ENCODE measurements at regions not wholly inside any gene's neighbourhood (a gene's known extent, or its start where the extent isn't known, plus 50 kb on each side); places are given as distances from the start of the nearest gene placed in this dataset.

GRCh38 chr22:23369054-23369685, 188.9 kb downstream of the BCR start:
- Histone ChIP-seq H4K5ac (ENCODE audit: insufficient read length, low read depth, low read length) (no peak overlapping the region), H3K9me3 (ENCODE audit: control insufficient read depth, low read depth, low read length) (no peaks in the 10 kb centered on the region), H2BK12ac (ENCODE audit: insufficient read length, low read depth, low read length) (no peak overlapping the region), H3K79me2 (ENCODE audit: insufficient read depth, low read length) (no peaks in the 10 kb centered on the region; the same call in 1 of the 2 replicates), H3K9ac (ENCODE audit: extremely low read depth, insufficient read length, low read length) (no peak overlapping the region), H3K4ac (ENCODE audit: low read depth, low read length) (no peak overlapping the region), H3K18ac (ENCODE audit: insufficient read length, low read depth, low read length) (no peak overlapping the region), H4K91ac (ENCODE audit: insufficient read length, low read depth, low read length) (no peak overlapping the region), H2BK20ac (ENCODE audit: low read depth, low read length, poor library complexity, severe bottlenecking) (no peak overlapping the region), H3K27me3 (ENCODE audit: insufficient read depth, low read length) (peaks cover 65% of the 10 kb centered on the region), H3K4me2 (ENCODE audit: insufficient read depth, insufficient read length, low read length) (no peak overlapping the region), H2AK5ac (ENCODE audit: insufficient read length, low read length) (no peak overlapping the region), H3K23ac (ENCODE audit: insufficient read length, low read depth, low read length) (no peak overlapping the region), H2BK120ac (ENCODE audit: low read depth, low read length, poor library complexity, severe bottlenecking) (no peak overlapping the region), H2BK15ac (ENCODE audit: low read depth, low read length) (no peak overlapping the region), H2AFZ (ENCODE audit: low read length) (no peak overlapping the region), H3K23me2 (ENCODE audit: insufficient read length, low read depth, low read length, poor library complexity, severe bottlenecking) (no peaks in the 10 kb centered on the region), H4K8ac (replicated peaks; ENCODE audit: insufficient read length, low read depth, low read length) (no peak overlapping the region), H3K27ac (ENCODE audit: insufficient read length, low read depth, low read length) (no peak overlapping the region), H2BK5ac (ENCODE audit: insufficient read length, low read length) (no peak overlapping the region), H3K14ac (ENCODE audit: insufficient read depth, low read length) (no peak overlapping the region), H3K56ac (ENCODE audit: insufficient read length, low read depth, low read length) (no peak overlapping the region), H3K4me1 (ENCODE audit: insufficient read depth, low read length) (no peaks in the 10 kb centered on the region), H3T11ph (ENCODE audit: low read length) (no peak overlapping the region), H3K79me1 (ENCODE audit: insufficient read depth, low read depth, low read length, poor library complexity, severe bottlenecking) (no peaks in the 10 kb centered on the region), H4K20me1 (ENCODE audit: control insufficient read depth, insufficient read depth, insufficient read length) (peaks cover 2% of the 10 kb centered on the region)
- Mint-ChIP-seq H3K27me3 (ENCODE audit: low read depth) (peaks cover 93% of the 10 kb centered on the region), H3K4me3 (no peak overlapping the region; a peak in 1 of 5 replicates), H3K36me3 (ENCODE audit: insufficient read depth in 1 of 3, low read depth in 3 of 3) (no peaks in the 10 kb centered on the region; a peak in 1 of 7 replicates), H3K27ac (no peak overlapping the region), H3K4me1 (peaks cover 26 to 48% of the 10 kb centered on the region in 2 experiments), H3K9me3 (peaks cover 6 to 10% of the 10 kb centered on the region in 2 experiments)
- TF ChIP-seq CTCF (conservative IDR thresholded peaks at IDR 0.05) = no peak
- WGBS (ENCODE audit: extremely low coverage, insufficient read length, low lambda C conversion rate) = no CpG with 5 or more reads among the region's 5 CpGs
- DNase-seq = no peak

Measured in H9 (cell line).